ENCODE measurements at regions not wholly inside any gene's neighbourhood (a gene's known extent, or its start where the extent isn't known, plus 50 kb on each side); places are given as distances from the start of the nearest gene placed in this dataset.

DNA sequence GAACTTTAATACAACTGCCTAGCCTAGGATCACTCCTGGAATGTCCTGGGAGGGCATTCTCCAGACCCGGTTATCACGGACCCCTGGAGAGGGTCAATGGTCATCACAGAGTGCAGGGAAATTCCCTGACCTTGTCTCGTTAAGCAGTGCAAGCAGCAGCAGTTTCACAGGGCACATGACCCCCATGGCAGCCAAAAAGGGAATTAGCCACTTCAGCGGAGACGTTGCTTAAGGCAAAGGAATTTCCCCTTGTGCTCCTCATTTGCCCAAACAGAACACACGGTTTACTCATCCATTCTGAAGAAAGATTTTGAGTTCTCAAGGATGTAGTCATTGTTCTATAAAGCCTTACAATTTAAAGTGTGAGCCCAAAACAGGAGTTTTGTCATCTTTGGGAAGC, 260.3 kb downstream of the SNX13 start:
- Histone ChIP-seq H3K36me3 (ENCODE audit: insufficient read depth, low read length) (no peaks in the 10 kb centered on the region), H3K27me3 (ENCODE audit: insufficient read depth, low read length) (no peaks in the 10 kb centered on the region), H3K79me2 (ENCODE audit: insufficient read depth, low read length) (no peaks in the 10 kb centered on the region), H3K4me3 (ENCODE audit: insufficient read depth, low read length) (peak overlapping the region; percentile 36), H2AFZ (ENCODE audit: low read length) (no peak overlapping the region), H3K27ac (ENCODE audit: low read depth, low read length) (peak overlapping the region; percentile 91), H3K4me1 (ENCODE audit: insufficient read depth, low read length) (peaks cover 63% of the 10 kb centered on the region), H3K9me3 (ENCODE audit: low read depth, low read length) (no peaks in the 10 kb centered on the region), H4K20me1 (ENCODE audit: insufficient read depth, low read length) (no peaks in the 10 kb centered on the region), H3K4me2 (ENCODE audit: insufficient read depth, low read length) (peak overlapping the region; percentile 68)
- TF ChIP-seq, protein P1, sequence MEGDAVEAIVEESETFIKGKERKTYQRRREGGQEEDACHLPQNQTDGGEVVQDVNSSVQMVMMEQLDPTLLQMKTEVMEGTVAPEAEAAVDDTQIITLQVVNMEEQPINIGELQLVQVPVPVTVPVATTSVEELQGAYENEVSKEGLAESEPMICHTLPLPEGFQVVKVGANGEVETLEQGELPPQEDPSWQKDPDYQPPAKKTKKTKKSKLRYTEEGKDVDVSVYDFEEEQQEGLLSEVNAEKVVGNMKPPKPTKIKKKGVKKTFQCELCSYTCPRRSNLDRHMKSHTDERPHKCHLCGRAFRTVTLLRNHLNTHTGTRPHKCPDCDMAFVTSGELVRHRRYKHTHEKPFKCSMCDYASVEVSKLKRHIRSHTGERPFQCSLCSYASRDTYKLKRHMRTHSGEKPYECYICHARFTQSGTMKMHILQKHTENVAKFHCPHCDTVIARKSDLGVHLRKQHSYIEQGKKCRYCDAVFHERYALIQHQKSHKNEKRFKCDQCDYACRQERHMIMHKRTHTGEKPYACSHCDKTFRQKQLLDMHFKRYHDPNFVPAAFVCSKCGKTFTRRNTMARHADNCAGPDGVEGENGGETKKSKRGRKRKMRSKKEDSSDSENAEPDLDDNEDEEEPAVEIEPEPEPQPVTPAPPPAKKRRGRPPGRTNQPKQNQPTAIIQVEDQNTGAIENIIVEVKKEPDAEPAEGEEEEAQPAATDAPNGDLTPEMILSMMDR (IDR thresholded peaks at IDR 0.05; ENCODE audit: extremely low read depth, low read depth, low read length): no peak
- DNase-seq (ENCODE audit: insufficient read length, low spot score, missing footprints): no peak

DNA sequence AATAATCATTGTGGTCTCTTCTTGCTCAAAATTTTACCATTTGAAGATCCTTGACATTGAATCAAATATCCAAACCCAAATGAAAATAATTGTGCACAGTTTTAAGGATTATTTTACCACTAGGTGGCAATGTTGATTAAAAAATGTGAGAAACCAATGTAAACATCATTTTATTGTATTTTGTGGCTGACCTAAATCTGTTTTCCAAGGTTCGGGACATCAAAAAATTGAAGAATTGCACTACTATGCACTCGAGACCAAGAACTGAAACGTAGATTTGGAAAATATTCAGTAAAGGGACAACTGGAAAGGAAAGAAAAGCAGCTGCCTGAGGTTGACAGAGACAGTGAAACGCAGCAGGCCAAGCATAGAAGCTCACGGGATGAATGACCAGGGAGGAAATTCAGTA, 259.3 kb downstream of the SNX13 start:
- no peak overlapping the region for H3K4me3 ChIP-seq (ENCODE audit: insufficient read depth, low read length)

DNA sequence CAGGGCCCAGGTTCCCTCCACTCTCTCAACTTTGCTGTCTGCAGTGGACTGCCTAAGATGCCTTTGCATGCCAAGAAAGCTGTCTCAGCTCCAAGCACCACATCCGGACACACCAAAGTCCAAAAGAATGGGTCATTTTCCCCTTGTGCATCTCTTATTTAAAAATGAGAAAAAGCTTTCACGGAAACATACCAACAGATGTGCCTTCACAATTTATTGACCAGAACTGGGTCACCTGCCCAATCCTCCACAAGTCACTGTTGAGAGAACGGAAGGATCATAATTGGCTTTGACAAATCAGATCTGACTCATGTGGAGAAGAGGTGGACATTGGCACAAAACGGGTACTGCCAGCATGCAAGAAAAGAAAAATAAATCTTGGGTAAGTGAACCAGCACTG, 258.3 kb downstream of the SNX13 start:
- H3K79me2 ChIP-seq (ENCODE audit: insufficient read depth, low read length): no peaks in the 10 kb centered on the region
- DNase-seq (ENCODE audit: insufficient read length, low spot score, missing footprints): no peak
- peak overlapping the region; percentile 68 for H3K4me2 ChIP-seq (ENCODE audit: insufficient read depth, low read length)
- no peaks in the 10 kb centered on the region for H3K9me3 ChIP-seq (ENCODE audit: low read depth, low read length)
- H3K27ac ChIP-seq (ENCODE audit: low read depth, low read length): peak overlapping the region; percentile 91
- H3K4me1 ChIP-seq (ENCODE audit: insufficient read depth, low read length): peaks cover 63% of the 10 kb centered on the region
- no peaks in the 10 kb centered on the region for H3K27me3 ChIP-seq (ENCODE audit: insufficient read depth, low read length)
- no peaks in the 10 kb centered on the region for H3K36me3 ChIP-seq (ENCODE audit: insufficient read depth, low read length)
- no peaks in the 10 kb centered on the region for H4K20me1 ChIP-seq (ENCODE audit: insufficient read depth, low read length)
- TF ChIP-seq, protein P1 (IDR thresholded peaks at IDR 0.05; ENCODE audit: extremely low read depth, low read depth, low read length): no peak
- no peak overlapping the region for H3K4me3 ChIP-seq (ENCODE audit: insufficient read depth, low read length)
- peak overlapping the region; percentile 52 for H2AFZ ChIP-seq (ENCODE audit: low read length)

More for the DNA sequence above, 259.3 kb downstream of the SNX13 start:
- Histone ChIP-seq H3K27ac (ENCODE audit: low read depth, low read length) (peak overlapping the region; percentile 91), H3K9me3 (ENCODE audit: low read depth, low read length) (no peaks in the 10 kb centered on the region), H3K27me3 (ENCODE audit: insufficient read depth, low read length) (no peaks in the 10 kb centered on the region), H4K20me1 (ENCODE audit: insufficient read depth, low read length) (no peaks in the 10 kb centered on the region), H3K4me1 (ENCODE audit: insufficient read depth, low read length) (peaks cover 63% of the 10 kb centered on the region), H3K36me3 (ENCODE audit: insufficient read depth, low read length) (no peaks in the 10 kb centered on the region), H2AFZ (ENCODE audit: low read length) (peak overlapping the region; percentile 36), H3K4me2 (ENCODE audit: insufficient read depth, low read length) (peak overlapping the region; percentile 68), H3K79me2 (ENCODE audit: insufficient read depth, low read length) (no peaks in the 10 kb centered on the region)
- TF ChIP-seq, protein P1 (IDR thresholded peaks at IDR 0.05; ENCODE audit: extremely low read depth, low read depth, low read length): peak; percentile 47
- DNase-seq (ENCODE audit: insufficient read length, low spot score, missing footprints): no peak

DNA sequence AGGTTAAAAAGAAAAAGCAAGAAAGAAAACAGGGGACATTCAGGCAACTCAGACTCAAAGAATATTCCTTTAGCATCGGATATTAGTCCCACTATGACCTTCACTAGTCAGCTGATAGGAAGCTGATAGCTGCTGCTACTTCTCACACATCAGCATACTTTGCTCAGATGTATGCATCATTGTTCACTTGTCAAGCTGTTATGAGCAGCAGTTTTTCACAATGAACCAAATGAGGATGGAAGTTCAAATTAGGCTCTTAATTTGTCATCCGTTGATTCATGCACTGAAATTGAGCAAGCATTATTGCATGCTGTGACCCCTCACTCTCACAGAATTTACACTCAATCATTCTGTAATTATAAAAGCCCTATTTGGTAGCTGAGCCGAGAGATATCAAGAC, 257.7 kb downstream of the SNX13 start:
- Histone ChIP-seq H3K27ac (ENCODE audit: low read depth, low read length) (peak overlapping the region; percentile 91), H3K9me3 (ENCODE audit: low read depth, low read length) (no peaks in the 10 kb centered on the region), H3K27me3 (ENCODE audit: insufficient read depth, low read length) (no peaks in the 10 kb centered on the region), H3K36me3 (ENCODE audit: insufficient read depth, low read length) (no peaks in the 10 kb centered on the region), H2AFZ (ENCODE audit: low read length) (no peak overlapping the region), H4K20me1 (ENCODE audit: insufficient read depth, low read length) (no peaks in the 10 kb centered on the region), H3K79me2 (ENCODE audit: insufficient read depth, low read length) (no peaks in the 10 kb centered on the region), H3K4me3 (ENCODE audit: insufficient read depth, low read length) (no peak overlapping the region), H3K4me1 (ENCODE audit: insufficient read depth, low read length) (peaks cover 57% of the 10 kb centered on the region), H3K4me2 (ENCODE audit: insufficient read depth, low read length) (peak overlapping the region; percentile 68)
- DNase-seq (ENCODE audit: insufficient read length, low spot score, missing footprints): no peak
- TF ChIP-seq, protein P1 (IDR thresholded peaks at IDR 0.05; ENCODE audit: extremely low read depth, low read depth, low read length): no peak
